ENCODE measurements at regions not wholly inside any gene's neighbourhood (a gene's known extent, or its start where the extent isn't known, plus 50 kb on each side); places are given as distances from the start of the nearest gene placed in this dataset.

DNA sequence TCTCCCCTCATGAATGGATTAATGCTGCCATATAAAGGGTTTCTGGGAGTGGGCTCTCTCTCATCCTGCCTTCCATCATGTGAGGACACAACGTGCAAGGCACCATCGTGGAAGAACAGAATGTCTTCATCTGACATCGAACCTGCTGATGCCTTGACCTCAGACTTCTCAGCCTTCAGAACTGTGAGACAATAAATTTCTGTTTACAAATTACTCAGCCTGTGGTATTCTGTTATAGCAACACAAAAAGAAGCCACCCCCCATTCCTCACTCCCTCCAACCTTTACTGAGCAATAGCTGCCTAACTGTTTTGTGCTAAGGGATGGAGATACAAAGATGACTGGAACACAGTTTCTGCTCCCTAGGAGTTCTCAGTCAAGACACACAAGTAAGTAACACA is 106.1 kb upstream of the PLET1 start:
- Histone ChIP-seq H3K27me3 (ENCODE audit: control insufficient read depth in 2 of 2, insufficient read depth in 2 of 2, low read length in 2 of 2) (no peaks in the 10 kb centered on the region), H3K79me2 (ENCODE audit: control insufficient read depth, insufficient read depth, low read length) (no peaks in the 10 kb centered on the region), H3K4me2 (ENCODE audit: insufficient read depth, low read length) (no peak overlapping the region), H2AFZ (ENCODE audit: low read depth, low read length) (no peak overlapping the region), H3K9me1 (replicated peaks; ENCODE audit: control insufficient read depth, extremely low read depth, insufficient read depth, low read length) (no peaks in the 10 kb centered on the region), H3K9me3 (replicated peaks; ENCODE audit: control insufficient read depth, insufficient read depth, low read length) (no peaks in the 10 kb centered on the region), H3K27ac (ENCODE audit: insufficient read depth, low read depth, low read length) (no peak overlapping the region), H3K36me3 (ENCODE audit: control insufficient read depth in 2 of 2, extremely low read depth in 1 of 2, insufficient read depth in 2 of 2, low read length in 2 of 2) (no peaks in the 10 kb centered on the region), H3K4me1 (ENCODE audit: control insufficient read depth, extremely low read depth, insufficient read depth, low read length) (no peaks in the 10 kb centered on the region), H4K20me1 (replicated peaks; ENCODE audit: control insufficient read depth, extremely low read depth, insufficient read depth, low read length) (no peaks in the 10 kb centered on the region), H3K4me3 (replicated peaks in 1 of 3; ENCODE audit: insufficient read depth in 1 of 3, low read depth in 1 of 3, low read length in 3 of 3) (no peak overlapping the region), H3K9ac (replicated peaks; ENCODE audit: extremely low read depth, insufficient read depth, low read length) (no peak overlapping the region)
- DNase-seq (ENCODE audit: low read depth, low spot score) (no peak), FAIRE-seq (no peak)
- intact Hi-C loops (cut with micrococcal nuclease), result no loop called here
- dilution Hi-C loops (cut with MboI; ENCODE audit: extremely low pct_ligation_motif_present, low sequenced_read_pairs), result no loop called here
- ChIA-PET CTCF (no interaction called here), POLR2A (no interaction called here)
- BruUV-seq (replicated peaks), result no TSS peak
- no peak for TF ChIP-seq MYC (IDR thresholded peaks at IDR 0.05; ENCODE audit: low read depth, low read length)
- TF ChIP-seq, protein P1, sequence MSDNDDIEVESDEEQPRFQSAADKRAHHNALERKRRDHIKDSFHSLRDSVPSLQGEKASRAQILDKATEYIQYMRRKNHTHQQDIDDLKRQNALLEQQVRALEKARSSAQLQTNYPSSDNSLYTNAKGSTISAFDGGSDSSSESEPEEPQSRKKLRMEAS (IDR thresholded peaks at IDR 0.05; ENCODE audit: insufficient read depth, insufficient read length), result no peak
- TF ChIP-seq POLR2A (IDR thresholded peaks at IDR 0.05; ENCODE audit: low read depth, low read length), result no peak
- no peak for TF ChIP-seq POLR2AphosphoS5 (IDR thresholded peaks at IDR 0.05; ENCODE audit: insufficient read depth, low read depth, low read length)
- TF ChIP-seq, protein P2, sequence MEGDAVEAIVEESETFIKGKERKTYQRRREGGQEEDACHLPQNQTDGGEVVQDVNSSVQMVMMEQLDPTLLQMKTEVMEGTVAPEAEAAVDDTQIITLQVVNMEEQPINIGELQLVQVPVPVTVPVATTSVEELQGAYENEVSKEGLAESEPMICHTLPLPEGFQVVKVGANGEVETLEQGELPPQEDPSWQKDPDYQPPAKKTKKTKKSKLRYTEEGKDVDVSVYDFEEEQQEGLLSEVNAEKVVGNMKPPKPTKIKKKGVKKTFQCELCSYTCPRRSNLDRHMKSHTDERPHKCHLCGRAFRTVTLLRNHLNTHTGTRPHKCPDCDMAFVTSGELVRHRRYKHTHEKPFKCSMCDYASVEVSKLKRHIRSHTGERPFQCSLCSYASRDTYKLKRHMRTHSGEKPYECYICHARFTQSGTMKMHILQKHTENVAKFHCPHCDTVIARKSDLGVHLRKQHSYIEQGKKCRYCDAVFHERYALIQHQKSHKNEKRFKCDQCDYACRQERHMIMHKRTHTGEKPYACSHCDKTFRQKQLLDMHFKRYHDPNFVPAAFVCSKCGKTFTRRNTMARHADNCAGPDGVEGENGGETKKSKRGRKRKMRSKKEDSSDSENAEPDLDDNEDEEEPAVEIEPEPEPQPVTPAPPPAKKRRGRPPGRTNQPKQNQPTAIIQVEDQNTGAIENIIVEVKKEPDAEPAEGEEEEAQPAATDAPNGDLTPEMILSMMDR (IDR thresholded peaks at IDR 0.05; ENCODE audit: extremely low read depth in 1 of 2, insufficient read depth in 1 of 2, low read depth in 1 of 2, low read length in 2 of 2), result no peak
- no peak for TF ChIP-seq EZH2 (IDR thresholded peaks at IDR 0.05; ENCODE audit: borderline replicate concordance, low read depth, low read length, severe bottlenecking)
- TF ChIP-seq GATA2 (IDR thresholded peaks at IDR 0.05; ENCODE audit: insufficient read depth, insufficient read length, low read depth, low read length), result no peak
- no peak for TF ChIP-seq JUN (IDR thresholded peaks at IDR 0.05; ENCODE audit: borderline replicate concordance, insufficient read depth, insufficient read length, low read depth)
- TF ChIP-seq FOS (IDR thresholded peaks at IDR 0.05; ENCODE audit: borderline replicate concordance, insufficient read depth, low read length), result no peak
